Posterior cingulate gyrus (tissue), 11 donors: ENCODE measurements at regions not wholly inside any gene's neighbourhood (a gene's known extent, or its start where the extent isn't known, plus 50 kb on each side); places are given as distances from the start of the nearest gene placed in this dataset.

ENCODE experiments used
- DNase-seq, 10 donors: peaks; one replicate each; pipeline versions ENCODE4 v3.0.0 to v3.0.0-alpha.2; 2020 to 2021; ENCODE audit warnings: mixed read lengths in 3 of 10
- intact Hi-C: fragments of 100-400 bp; cut with DNase I; formaldehyde crosslinking; loops from one replicate; pipeline ENCODE4 v1.15.1; 2023

- peak in 1 of 10 donors; percentile 53 for DNase-seq
- intact Hi-C loops, result no loop called here
Measured at GRCh38 chr18:37956020-37956419, 390.4 kb upstream of the CELF4 start.

GRCh38 chr18:37955201-37955600 lies 389.6 kb upstream of the CELF4 start:
- intact Hi-C loops, result no loop called here
- DNase-seq, result no peak

DNA sequence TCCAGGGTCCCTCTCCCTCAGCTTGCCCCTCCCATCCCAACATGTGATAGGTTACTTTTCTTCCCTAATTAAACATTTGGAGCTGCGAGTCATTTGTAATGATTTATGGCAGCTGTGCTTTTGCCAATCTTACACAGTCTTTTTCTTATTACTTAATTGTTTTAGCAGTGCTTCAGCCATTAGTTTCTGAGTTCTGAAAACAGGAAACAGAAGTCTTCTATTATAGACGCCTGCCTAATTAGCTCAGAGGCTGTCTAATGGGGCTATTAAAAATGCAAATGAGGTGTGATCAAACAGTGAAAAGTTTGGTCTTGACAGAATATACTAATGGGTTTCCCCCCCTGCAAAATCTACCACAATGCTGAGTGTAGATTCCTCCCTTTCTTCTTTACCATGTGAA lies 388.3 kb upstream of the CELF4 start:
- intact Hi-C loops, result no loop called here
- no peak for DNase-seq

DNA sequence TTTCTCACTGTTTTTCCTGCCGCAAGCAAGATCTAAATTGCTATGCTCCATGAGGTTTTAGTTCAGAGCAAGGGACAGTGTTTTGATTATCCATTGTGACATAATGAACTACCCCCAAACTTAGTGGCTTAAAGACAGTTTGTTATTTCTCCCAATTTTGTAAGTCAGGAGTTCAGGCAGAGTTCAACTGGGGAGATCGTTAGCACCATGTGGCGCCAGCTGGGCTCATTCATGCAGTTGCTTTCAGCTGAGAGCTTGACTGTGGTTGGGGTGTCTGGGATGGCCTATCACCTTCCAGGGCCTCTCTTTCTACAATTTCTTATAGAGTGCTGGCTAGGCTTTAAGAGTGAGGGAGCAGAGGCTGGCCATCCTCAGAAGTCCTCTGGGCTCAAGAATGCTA lies 382.9 kb upstream of the CELF4 start:
- DNase-seq, result no peak
- intact Hi-C loops, result no loop called here

DNA sequence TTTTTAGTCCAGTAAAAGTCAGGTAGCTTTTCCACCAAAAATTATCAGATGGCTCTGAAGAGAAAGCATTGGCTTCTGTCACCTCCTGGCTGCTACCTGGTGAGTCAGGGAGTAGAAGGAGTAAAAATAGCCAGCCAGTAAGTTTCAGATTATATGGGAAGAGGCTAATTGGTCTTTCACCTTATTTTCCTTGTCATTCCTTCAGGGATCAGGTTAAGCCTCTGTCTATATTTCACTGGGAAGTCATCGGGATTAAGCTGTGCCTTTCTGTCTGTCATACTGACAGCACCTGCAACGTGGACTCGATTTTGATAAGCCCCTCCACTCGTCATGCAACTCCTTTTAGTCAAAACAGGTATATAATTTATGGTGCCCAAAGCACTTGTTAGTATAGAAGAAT lies 380.7 kb upstream of the CELF4 start:
- intact Hi-C loops, result no loop called here
- DNase-seq, result no peak

- DNase-seq, result no peak
- intact Hi-C loops, result no loop called here
Measured at GRCh38 chr18:37944700-37945270, 379.2 kb upstream of the CELF4 start.

GRCh38 chr18:37937287-37937686 lies 371.7 kb upstream of the CELF4 start:
- DNase-seq, result no peak
- intact Hi-C loops, result no loop called here

DNA sequence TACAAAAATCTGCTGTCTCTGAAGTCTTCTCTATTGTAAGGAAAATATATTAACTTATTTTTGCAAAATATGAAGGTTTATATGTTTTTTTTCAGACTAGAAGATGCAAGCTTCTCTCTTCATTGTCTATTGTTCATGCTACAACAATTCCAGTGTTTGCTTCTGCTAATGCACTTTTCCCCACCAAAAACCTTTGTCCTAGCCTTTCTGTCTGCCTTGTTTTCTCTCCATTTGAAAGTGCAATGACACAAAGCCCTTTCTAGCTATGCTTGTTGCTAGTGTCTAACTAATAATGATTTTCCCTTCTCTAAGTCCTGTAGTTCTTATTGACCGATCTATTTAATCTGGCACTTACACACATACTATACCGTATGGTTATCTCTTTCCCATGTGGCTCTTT lies 369.5 kb upstream of the CELF4 start:
- no peak for DNase-seq
- intact Hi-C loops, result no loop called here

- intact Hi-C loops, result no loop called here
- no peak for DNase-seq
Measured at GRCh38 chr18:37930640-37931039, 365.0 kb upstream of the CELF4 start.

GRCh38 chr18:37922162-37922561 lies 356.6 kb upstream of the CELF4 start:
- intact Hi-C loops, result no loop called here
- DNase-seq, result no peak

GRCh38 chr18:37920865-37921264 lies 355.3 kb upstream of the CELF4 start:
- DNase-seq, result no peak

DNA sequence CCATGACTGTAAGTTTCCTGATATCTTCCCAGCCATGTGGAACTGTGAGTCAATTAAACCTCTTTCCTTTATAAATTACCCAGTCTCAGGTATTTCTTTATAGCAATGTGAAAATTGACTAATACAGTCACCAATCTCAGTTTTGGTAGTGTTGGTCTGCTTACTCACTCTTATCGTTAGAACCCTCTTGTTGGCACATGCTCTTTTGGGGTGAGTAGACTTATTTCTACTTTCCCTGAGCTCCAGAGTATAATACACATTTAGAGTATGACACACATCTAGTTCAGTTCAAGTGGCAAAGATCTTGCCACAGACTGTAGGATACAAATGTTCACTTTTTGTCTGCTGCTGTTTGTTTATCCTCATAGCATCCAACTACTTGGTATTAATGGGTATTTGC lies 347.5 kb upstream of the CELF4 start:
- DNase-seq, result no peak
- intact Hi-C loops, result no loop called here

More at GRCh38 chr18:37920865-37921264, 355.3 kb upstream of the CELF4 start:
- intact Hi-C loops, result no loop called here

GRCh38 chr18:37902344-37902743 lies 336.7 kb upstream of the CELF4 start:
- no peak for DNase-seq
- intact Hi-C loops, result no loop called here

DNA sequence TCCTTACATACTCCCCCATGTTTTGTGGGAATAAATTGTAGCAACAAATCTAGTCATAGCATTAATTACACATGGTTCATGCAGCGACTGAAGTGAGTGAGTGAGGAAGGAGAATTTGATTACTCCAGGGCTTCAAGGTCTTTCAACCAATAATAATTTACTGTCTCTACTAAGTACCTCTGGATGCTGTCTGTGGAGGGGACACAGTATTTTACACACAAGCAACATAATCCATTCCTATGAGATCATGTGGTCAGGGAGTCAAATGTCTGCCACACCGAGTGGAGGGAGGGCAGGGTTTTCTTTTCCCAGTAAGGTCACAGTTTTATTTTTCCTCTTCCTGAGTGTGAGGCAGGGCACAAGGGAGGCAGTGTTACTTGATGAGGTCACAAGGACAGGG lies 334.7 kb upstream of the CELF4 start:
- DNase-seq, result no peak
- intact Hi-C loops, result no loop called here

DNA sequence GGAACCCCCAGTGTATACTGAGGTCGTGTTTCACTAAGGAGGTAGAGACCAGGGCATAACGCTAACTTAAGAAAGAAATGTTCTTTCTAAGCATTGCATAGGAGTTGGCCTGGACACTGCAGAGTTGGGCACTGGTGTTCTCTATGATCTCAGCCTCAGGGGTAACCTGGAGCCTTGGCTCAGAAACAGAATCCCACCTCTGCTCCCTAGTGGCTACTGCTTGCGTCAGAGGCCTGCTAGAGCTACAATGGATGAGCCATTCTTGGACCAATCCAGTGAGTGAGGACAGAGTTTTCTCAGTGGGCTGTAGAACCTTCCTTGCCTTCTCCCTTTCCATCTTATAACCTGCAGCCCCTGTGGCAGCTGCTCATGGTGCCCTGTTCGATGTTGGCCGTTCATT lies 324.4 kb upstream of the CELF4 start:
- DNase-seq, result no peak
- intact Hi-C loops, result no loop called here

- intact Hi-C loops, result no loop called here
Measured at GRCh38 chr18:37874721-37875120, 309.1 kb upstream of the CELF4 start.

DNA sequence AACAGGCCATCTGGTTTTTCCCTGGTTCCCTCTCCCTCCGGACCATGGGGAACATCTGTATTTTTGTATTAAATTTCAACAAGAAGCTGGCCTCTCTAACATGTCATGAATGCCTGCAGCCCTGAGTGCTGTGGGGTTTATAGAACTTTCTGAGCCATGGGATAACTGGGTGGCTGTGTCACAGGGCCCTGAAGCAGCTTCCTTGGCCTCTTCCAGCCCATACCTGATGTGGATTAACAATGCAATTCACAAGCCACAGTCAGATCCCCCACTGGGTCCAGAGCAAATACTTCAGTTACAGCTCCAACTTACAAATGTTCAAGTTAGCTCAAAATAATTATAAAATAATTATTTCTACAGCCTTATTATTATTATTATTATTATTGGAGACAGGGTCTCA lies 307.8 kb upstream of the CELF4 start:
- intact Hi-C loops, result no loop called here
- DNase-seq, result no peak

More at GRCh38 chr18:37874721-37875120, 309.1 kb upstream of the CELF4 start:
- DNase-seq, result no peak

- DNase-seq, result no peak
- intact Hi-C loops, result no loop called here
Measured at GRCh38 chr18:37872562-37872961, 307.0 kb upstream of the CELF4 start.

DNA sequence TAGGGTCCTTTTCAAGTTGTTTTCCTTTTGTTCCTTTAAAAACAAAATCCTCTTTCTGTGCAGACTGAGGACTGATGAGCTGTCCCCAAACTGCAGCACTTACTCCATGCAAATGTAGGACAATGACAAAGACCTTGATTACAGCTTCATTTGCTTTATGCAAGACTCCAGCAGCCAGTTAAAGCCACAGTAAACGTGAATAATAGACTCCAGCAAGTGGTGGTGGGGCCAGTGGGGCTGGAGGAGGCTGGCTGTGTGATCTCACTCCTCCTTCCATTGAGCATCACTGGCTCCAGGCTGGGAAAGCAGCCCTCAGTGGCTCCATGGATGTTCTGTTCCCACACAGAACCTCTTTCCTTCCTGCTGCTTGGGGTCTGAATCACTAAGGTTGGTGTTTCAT lies 306.0 kb upstream of the CELF4 start:
- intact Hi-C loops, result no loop called here
- DNase-seq, result peak in 2 of 10 donors; percentile 10 to 82

DNA sequence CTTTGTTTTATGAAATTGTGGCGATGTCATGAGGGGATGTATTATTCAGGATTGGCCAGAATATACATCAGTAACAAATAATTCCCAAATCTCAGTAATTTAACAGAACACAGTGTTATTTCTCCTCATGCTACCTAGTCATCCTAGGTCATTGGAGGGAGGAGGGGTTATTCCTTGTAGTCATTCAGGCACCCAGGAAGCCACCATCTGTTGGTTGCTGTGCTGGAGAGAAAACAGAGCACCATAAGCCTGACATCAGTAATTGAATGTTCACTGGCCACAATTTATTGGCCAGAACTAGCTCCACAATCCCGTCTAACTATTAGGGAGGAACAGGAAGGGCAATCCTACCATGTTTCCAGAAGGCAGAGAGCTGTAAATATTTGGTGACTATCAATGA lies 303.5 kb upstream of the CELF4 start:
- intact Hi-C loops, result no loop called here
- DNase-seq, result no peak

DNA sequence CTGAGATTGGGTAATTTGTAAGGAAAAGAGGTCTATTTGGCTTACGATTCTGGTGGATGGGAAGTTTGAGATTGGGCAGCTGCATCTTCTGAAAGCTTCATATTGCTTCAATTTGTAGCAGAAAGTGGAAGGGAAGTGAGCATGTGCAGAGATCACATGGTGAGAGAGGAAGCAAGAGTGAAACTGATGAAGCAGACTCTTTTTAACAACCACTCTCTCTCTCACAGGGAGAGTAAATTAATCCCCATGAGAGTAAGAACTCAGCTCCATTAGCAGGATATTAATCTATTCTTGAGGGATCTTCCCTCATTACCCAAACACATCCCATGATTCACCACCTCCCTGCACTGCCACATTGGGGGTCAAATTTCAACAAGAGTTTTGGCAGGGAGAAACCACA lies 298.5 kb upstream of the CELF4 start:
- DNase-seq, result no peak
- intact Hi-C loops, result no loop called here

DNA sequence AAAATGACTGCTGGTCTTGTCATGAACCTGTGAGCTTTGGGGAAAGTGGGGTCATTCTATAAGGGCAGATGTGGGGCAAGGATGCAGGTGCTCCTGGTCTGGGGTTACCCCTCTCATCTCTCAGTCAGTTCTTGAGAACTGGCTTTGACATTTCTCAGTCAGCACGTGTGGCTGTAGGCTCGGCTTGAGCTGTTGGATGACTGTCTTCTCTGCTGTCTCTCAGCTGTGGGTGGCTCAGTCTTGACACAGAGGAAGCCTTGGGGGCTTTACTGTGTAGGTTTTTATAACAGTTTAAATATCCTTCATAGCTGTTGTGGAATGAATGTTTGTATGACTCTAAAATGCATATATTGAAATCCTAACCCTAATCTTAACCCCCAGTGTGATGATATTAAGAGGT lies 296.4 kb upstream of the CELF4 start:
- intact Hi-C loops, result no loop called here
- no peak for DNase-seq

GRCh38 chr18:37854396-37854795 lies 288.8 kb upstream of the CELF4 start:
- intact Hi-C loops, result no loop called here
- DNase-seq, result no peak
